HG03039 (cell line): ENCODE measurements at regions not wholly inside any gene's neighbourhood (a gene's known extent, or its start where the extent isn't known, plus 50 kb on each side); places are given as distances from the start of the nearest gene placed in this dataset.
"Not testable (repeated sequence)": the region's sequence is repeated elsewhere in the genome, so short reads cannot be mapped to it uniquely, and the experiment has no call there.

Source experiments
- ATAC-seq: cut with Tn5 transposase; IDR thresholded peaks from one replicate; pipeline ENCODE4 v1.9.1; 2021; ENCODE audit warnings: mild to moderate bottlenecking, moderate library complexity; ENCODE audit not compliant: unreplicated experiment

- no peak for ATAC-seq
Observed at GRCh38 chrX:125378205-125378604, 58.5 kb downstream of the TEX13C start.

DNA sequence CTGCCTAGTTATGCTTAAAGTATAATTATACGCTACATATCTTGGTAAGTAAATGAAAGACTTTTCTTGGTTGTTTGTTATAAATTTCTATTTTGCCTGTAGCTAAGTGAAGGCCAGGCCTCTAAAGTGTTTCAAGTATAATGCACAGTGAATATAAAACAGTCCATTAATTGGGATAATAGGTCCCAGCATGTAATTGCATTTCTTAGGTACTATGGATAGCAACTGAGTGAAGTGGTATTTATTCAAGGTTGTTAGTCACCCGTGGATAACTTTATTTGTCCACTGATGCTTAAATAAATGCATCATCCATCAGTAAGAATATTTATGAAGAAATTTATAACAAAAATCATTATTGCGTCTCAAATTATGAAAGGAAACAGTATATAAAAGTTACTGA, 59.1 kb downstream of the TEX13C start:
- no peak for ATAC-seq

DNA sequence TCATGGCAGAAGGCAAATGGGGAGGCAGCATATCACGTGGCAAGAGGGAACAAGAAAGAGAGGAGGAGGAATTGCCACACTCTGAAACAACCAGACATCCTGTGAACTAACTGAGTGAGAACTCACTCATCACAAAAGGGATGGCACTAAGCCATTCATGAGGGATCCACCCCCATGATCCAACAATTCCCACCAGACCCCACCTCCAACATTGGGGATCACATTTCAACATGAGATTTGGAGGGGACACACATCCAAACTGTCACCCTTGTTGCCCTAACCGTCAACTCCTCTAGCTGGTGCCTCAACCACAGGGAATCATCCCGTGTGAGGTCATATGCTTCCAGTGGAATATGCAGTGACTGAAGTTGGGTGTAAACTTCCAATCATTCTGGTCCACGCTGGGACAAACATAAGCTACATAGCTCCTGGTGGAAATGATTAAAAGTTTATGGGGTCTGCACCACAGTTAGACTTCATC, 62.5 kb downstream of the TEX13C start:
- ATAC-seq = no peak

DNA sequence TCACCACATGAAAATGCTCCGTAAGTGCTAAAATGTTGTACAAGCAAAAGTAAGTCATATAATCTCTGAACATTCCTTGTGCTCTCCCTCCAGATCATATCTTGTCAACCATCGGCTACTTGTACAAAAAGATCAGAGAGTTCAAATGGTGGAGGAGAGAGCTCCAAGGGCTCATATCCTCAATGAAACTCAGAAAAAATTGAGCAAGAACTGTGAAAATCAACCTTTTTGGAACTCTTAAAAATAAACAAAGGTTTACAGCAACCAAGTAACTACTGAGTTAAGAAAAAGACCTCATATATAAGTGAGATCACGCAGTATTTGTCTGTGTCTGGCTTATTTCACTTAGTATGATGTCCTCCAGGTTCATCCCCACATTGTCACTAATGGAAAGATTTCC, 63.2 kb downstream of the TEX13C start:
- ATAC-seq = no peak

DNA sequence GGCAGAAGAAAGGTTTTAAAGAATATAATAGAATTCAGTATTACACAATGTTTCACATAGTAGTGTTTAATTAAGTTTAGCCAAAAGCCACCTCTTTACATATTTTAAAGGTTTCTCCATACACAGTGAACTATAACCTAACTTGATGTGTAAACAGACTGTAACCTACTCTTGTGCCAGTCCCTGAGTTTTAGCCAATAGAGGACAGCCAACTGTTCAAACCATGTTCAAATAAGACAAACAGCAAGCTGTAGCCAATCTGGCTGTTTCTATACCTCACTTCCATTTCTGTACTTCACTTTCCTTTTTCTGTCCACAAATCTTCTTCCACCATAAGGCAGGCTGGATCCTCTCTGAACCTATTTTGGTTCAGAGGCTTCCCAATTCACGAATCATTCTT, 65.2 kb downstream of the TEX13C start:
- ATAC-seq = no peak

DNA sequence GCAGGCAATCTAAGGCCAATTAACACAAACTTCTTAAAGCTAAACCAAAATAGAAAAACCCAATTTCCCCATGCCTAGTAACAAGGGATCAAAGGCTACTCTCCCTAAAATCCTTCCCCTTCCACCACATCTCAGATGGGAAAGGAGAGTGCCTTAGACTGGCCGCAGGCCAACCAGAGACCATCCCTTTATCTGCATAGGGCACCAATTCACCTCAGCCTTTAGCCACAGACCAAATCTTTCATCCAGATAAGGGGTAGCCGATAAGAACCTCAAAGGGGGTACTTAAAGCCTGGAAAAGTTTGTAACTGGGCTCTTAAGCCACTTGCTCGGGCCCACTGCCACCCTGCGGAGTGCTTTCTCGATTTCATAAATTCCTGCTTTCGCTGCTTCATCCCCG, 68.3 kb downstream of the TEX13C start:
- ATAC-seq = no peak

- ATAC-seq = no peak
Observed at GRCh38 chrX:125394449-125394848, 74.8 kb downstream of the TEX13C start.

- ATAC-seq = no peak
Observed at GRCh38 chrX:125395626-125396025, 76.0 kb downstream of the TEX13C start.

DNA sequence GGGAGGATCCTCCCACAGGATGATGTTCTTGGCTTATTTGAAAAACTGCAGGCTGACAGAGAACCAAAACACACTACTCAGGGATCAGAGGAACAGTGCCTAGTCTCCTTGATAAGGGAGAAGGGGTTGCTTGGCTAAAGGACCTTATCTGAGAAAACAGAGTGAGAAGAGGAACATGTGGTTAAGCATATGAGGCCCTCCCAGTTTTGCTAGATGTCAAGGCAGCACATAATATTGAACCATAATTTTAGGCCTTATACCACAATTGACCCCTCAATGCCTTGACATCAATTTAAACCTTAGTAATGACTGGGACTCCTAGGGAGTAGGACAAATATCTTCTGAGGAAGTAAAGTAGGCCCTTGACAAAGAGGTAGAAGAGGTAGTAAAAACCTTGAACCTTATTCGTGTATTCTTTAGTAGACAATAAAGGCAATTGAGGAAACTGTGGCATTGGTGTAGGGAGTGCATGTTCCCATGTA, 79.3 kb downstream of the TEX13C start:
- ATAC-seq = no peak

GRCh38 chrX:125402807-125403206, 83.1 kb downstream of the TEX13C start:
- no peak for ATAC-seq

DNA sequence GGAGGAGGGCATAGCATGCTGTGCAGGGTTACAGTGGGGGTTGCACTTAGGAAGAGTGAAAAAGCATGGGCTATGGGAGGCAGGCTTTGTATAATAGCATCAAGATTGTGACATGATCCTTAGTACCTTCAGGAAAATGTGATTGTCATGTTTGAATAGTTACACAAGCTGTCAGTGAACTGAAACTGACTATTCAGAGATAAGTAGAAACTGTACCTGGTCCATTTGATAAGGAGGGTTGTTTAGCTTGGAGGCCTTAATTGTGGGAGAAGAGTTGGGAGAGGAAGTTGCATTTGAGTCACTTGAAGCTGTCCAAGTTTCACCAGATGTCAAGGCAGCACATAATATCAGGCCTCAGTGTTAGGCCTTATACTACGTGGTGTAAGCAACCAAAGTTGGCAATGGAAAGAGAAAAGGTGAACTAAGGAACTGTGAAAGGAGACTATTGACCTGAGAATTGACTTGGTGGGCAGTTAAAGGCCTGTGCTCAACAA, 85.0 kb downstream of the TEX13C start:
- ATAC-seq = no peak

DNA sequence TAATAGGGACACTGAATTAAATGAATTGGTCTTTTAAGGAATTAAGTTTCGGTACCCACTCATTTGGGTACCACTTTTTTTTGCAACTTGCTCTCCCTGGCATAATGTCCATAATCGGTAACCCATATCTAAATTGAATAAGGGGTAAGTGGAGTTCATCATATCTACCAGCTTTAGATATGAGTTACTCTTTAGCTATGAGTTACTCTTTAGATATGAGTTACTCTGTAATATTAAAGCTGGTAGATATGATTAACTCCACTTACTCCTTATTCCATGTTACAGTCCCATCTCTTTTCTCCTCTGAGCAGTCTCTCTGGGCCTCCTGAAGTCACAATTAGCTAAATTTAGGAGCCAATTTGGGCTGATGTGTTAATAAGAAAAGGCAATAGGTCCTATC, 85.7 kb downstream of the TEX13C start:
- no peak for ATAC-seq

DNA sequence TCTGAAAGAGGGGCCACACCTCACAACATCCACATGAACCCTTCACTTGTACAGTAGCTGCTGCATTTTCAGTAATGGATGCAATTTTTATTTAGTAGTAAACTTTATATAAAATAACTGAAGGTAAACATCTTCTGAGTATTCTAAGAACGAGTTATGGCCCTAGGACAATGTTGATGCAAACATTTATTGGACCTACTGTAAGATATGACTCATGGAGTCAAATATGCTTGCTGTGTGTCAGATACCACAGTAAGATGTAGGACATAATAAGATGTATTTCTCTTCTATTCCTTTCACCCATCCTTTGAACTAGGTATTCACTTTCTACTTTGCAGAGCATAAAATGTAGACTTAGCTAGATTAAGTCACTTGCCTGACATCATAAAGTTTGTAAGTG, 87.6 kb downstream of the TEX13C start:
- no peak for ATAC-seq

DNA sequence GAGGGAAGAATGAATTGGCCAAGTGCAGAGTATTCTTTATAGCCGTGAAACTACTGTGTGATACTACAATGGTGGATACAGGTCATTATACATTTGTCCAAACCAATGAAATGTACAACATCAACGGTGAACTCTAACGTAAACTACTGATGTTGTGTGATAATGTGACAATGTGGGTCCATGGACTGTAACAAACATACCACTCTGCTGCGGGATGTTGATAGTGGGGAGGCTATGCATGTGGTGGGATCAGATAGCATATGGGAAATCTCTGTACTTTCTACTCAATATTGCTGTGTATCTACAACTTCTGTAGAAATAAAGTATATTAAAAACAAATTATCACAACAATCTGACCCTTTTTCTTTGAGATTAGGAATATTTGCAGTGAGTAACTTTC, 101.1 kb downstream of the TEX13C start:
- ATAC-seq = no peak

DNA sequence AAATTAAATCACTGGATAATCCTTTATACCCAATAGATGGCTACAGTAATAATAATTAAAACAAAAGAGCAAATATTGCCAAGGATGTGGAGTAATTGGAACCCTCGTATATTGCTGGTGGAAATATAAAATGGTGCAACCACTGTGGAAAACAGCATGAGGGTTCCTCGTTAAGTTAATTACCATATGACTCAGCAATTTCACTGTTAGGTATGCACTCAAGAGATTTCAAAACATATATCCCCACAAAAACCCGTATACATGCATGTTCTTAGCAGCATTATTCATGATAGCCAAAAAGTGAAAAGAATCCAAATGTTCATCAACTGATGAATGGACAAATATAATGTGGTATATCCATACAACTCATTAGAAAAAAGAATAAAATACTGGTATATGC, 103.3 kb downstream of the TEX13C start:
- no peak for ATAC-seq

- ATAC-seq = no peak
Observed at GRCh38 chrX:125424536-125424935, 104.9 kb downstream of the TEX13C start.

GRCh38 chrX:125436855-125437254, 117.2 kb downstream of the TEX13C start:
- ATAC-seq = no peak

DNA sequence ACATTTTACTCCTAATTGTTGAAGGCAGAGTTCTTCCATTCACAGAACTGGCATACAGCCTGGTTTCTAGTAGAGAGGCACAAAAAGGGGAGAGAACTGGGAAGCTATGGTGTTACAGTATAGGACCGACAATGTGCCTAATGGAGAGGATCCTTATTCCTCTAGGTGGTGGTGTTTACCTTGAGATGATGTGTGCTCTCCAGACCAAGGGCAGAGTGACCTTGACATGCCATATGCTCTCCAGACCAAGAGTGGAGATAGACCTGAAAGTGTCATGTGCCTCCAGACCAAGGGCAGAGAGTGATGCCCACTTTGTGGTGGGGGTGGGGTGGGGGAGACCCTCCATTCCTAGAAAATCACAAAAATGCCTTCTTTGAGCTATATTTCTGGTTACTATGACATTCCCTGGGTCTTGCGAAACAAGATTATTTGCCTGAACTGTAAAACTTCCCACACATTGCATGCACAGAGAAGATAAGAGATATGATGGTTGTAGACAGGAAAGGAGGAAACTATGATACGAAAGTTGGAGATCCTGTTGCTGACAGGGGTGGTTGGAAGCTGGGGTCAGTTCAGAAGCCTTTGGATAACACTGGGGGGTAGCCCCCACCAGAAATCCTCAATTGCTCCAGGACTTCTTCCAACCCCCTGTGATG, 119.7 kb downstream of the TEX13C start:
- ATAC-seq = no peak

DNA sequence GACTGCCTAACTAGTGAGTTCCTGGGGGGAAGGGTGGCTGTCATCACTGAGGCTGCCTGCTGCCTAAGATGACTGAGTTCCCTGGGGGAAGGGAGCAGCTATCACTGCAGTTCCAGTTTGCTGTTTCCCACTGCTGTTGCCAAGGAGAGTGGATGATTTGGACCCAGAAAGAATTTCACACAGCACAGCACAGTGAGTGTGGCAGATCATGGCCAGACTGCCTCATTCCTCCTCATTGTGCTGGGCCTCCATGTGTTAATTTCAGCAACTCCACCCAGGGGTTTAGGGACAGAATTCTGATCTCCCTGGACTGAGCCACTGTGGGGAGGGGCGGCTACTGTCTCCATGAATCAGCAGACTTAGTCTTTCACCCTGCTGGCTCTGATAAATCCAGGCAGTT, 125.0 kb downstream of the TEX13C start:
- ATAC-seq = no peak

DNA sequence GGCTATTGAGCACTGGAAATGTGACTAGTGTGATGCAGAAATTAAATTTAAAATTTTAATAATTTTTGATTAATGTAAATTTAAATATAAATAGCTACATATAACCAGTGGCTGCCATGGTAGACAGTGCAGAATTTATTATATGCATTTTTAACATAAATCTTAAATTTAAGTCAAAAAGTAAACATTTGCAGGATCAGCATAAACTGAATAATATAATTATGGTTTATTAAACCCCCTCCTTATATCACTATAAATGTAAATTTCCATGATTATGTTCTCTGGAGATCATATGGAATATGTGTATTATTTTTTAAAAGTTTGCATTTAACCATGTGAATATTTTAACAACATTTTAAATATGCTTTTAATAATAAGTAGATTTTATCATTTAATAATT, 155.8 kb downstream of the TEX13C start:
- no peak for ATAC-seq

- no peak for ATAC-seq
Observed at GRCh38 chrX:125492439-125492838, 172.8 kb downstream of the TEX13C start.

- ATAC-seq = not testable (repeated sequence)
Observed at GRCh38 chrX:125493004-125493403, 173.3 kb downstream of the TEX13C start.

- ATAC-seq = no peak
Observed at GRCh38 chrX:125497667-125498066, 178.0 kb downstream of the TEX13C start.
